ENCODE measurements at regions not wholly inside any gene's neighbourhood (a gene's known extent, or its start where the extent isn't known, plus 50 kb on each side); places are given as distances from the start of the nearest gene placed in this dataset.
"Not testable (repeated sequence)": the region's sequence is repeated elsewhere in the genome, so short reads cannot be mapped to it uniquely, and the experiment has no call there.

GRCh38 chr3:4251412-4251811 is 51.8 kb upstream of the SETMAR start:
- Histone ChIP-seq H3K9ac (ENCODE audit: low read depth in 1 of 2, low read length in 2 of 2) (no peak overlapping the region), H3K9me3 (ENCODE audit: control insufficient read depth in 4 of 4, low read length in 3 of 4) (no peaks in the 10 kb centered on the region), H3K27ac (ENCODE audit: low read depth in 1 of 2, low read length in 2 of 2) (no peak overlapping the region), H3K4me1 (ENCODE audit: control insufficient read depth in 4 of 4, insufficient read depth in 4 of 4, low read length in 3 of 4) (no peaks in the 10 kb centered on the region), H3K27me3 (ENCODE audit: control insufficient read depth in 4 of 4, insufficient read depth in 4 of 4, low read length in 3 of 4) (no peaks in the 10 kb centered on the region), H3K36me3 (ENCODE audit: control insufficient read depth in 4 of 4, insufficient read depth in 3 of 4, low read depth in 1 of 4, low read length in 3 of 4) (no peaks in the 10 kb centered on the region), H3K4me3 (ENCODE audit: low read depth in 1 of 3, low read length in 3 of 3) (no peak overlapping the region)
- TF ChIP-seq MAX (IDR thresholded peaks at IDR 0.05): no peak
- TF ChIP-seq YY1 (IDR thresholded peaks at IDR 0.05): no peak
- no peak for TF ChIP-seq FOXA2 (IDR thresholded peaks at IDR 0.05)
- no peak for TF ChIP-seq GABPA (IDR thresholded peaks at IDR 0.05 in 1 of 2, conservative IDR thresholded peaks at IDR 0.05 in 1 of 2)
- no peak for TF ChIP-seq ZBTB33 (IDR thresholded peaks at IDR 0.05)
- no peak for TF ChIP-seq HNF4A (conservative IDR thresholded peaks at IDR 0.05)
- no peak for DNase-seq (ENCODE audit: low spot score)

- not testable (repeated sequence) for H3K9me3 ChIP-seq (ENCODE audit: control insufficient read depth in 4 of 4, low read length in 3 of 4); H3K27me3 ChIP-seq (ENCODE audit: control insufficient read depth in 4 of 4, insufficient read depth in 4 of 4, low read length in 3 of 4); H3K9ac ChIP-seq (ENCODE audit: low read depth in 1 of 2, low read length in 2 of 2); H3K4me3 ChIP-seq (ENCODE audit: low read depth in 1 of 3, low read length in 3 of 3); H3K36me3 ChIP-seq (ENCODE audit: control insufficient read depth in 4 of 4, insufficient read depth in 3 of 4, low read depth in 1 of 4, low read length in 3 of 4); H3K27ac ChIP-seq (ENCODE audit: low read depth in 1 of 2, low read length in 2 of 2); H3K4me1 ChIP-seq (ENCODE audit: control insufficient read depth in 4 of 4, insufficient read depth in 4 of 4, low read length in 3 of 4); DNase-seq (ENCODE audit: low spot score)
- 90% methylated on average over 23 of the region's 26 CpGs for WGBS
Measured at GRCh38 chr3:4253072-4253832, 49.9 kb upstream of the SETMAR start.
